NCI-H1417 (cell line): ENCODE measurements at regions not wholly inside any gene's neighbourhood (a gene's known extent, or its start where the extent isn't known, plus 50 kb on each side); places are given as distances from the start of the nearest gene placed in this dataset.

ENCODE experiments used
- DNase-seq, 3 experiments: peaks; one replicate each; lab custom pipeline; 2025; lab: John Stamatoyannopoulos, UW

GRCh38 chr15:62697636-62698035, 344.9 kb upstream of the TPM1 start:
- no peak for DNase-seq

GRCh38 chr15:62698646-62699045, 343.9 kb upstream of the TPM1 start:
- DNase-seq, result no peak

- no peak for DNase-seq
These were observed 336.2 kb upstream of the TPM1 start for GRCh38 chr15:62706317-62706716.

- DNase-seq, result no peak
These were observed 334.1 kb upstream of the TPM1 start for GRCh38 chr15:62708470-62708869.

- no peak for DNase-seq
These were observed 333.3 kb upstream of the TPM1 start for GRCh38 chr15:62709261-62709660.

- no peak for DNase-seq
These were observed 330.7 kb upstream of the TPM1 start for GRCh38 chr15:62711691-62712454.

GRCh38 chr15:62712455-62712839, 330.1 kb upstream of the TPM1 start:
- DNase-seq, result no peak

GRCh38 chr15:62715946-62716345, 326.6 kb upstream of the TPM1 start:
- DNase-seq, result no peak

- no peak for DNase-seq
These were observed 325.1 kb upstream of the TPM1 start for GRCh38 chr15:62717496-62717895.

GRCh38 chr15:62719316-62719715, 323.2 kb upstream of the TPM1 start:
- DNase-seq, result no peak

GRCh38 chr15:62722237-62722636, 320.3 kb upstream of the TPM1 start:
- no peak for DNase-seq

GRCh38 chr15:62726461-62726860, 316.1 kb upstream of the TPM1 start:
- peak in 1 of 3 experiments; percentile 46 for DNase-seq

- no peak for DNase-seq
These were observed 315.0 kb upstream of the TPM1 start for GRCh38 chr15:62727501-62727900.

- no peak for DNase-seq
These were observed 311.7 kb upstream of the TPM1 start for GRCh38 chr15:62730825-62731224.

GRCh38 chr15:62732078-62732477, 310.5 kb upstream of the TPM1 start:
- DNase-seq, result no peak

GRCh38 chr15:62734706-62735105, 307.8 kb upstream of the TPM1 start:
- peak in 1 of 3 experiments; percentile 47 for DNase-seq

GRCh38 chr15:62736756-62737155, 305.8 kb upstream of the TPM1 start:
- no peak for DNase-seq

GRCh38 chr15:62737551-62737950, 305.0 kb upstream of the TPM1 start:
- DNase-seq, result no peak

- no peak for DNase-seq
These were observed 303.5 kb upstream of the TPM1 start for GRCh38 chr15:62739082-62739481.

- DNase-seq, result no peak
These were observed 303.0 kb upstream of the TPM1 start for GRCh38 chr15:62739507-62739906.

GRCh38 chr15:62740141-62741004, 302.2 kb upstream of the TPM1 start:
- no peak for DNase-seq

- no peak for DNase-seq
These were observed 301.4 kb upstream of the TPM1 start for GRCh38 chr15:62741106-62741505.
